Anterior cingulate cortex (tissue), 58 donors: ENCODE measurements at regions not wholly inside any gene's neighbourhood (a gene's known extent, or its start where the extent isn't known, plus 50 kb on each side); places are given as distances from the start of the nearest gene placed in this dataset.

ENCODE experiments used
- DNase-seq, 58 donors: peaks; one replicate each; lab custom pipeline; 2025; lab: John Stamatoyannopoulos, UW

DNA sequence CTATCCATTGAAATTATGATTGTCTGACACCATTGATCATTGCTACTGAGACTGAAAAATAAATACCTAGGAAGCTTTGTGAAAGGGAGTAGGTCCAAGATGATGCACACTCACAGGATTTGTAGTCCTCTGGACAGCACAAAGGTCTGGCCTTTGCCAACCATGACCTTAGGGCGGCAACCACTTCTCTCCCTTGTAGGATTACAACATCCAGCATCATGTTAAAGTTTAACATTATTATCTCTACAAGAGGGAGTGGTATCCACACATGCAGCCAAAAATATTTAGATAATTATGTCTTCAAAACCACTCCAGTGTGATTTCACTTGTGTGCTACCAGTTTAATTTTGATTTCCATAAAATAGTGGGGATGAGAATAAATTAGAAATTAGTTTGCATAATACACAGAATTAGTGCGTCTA lies 51.1 kb upstream of the NHSL1 start:
- DNase-seq, result no peak

DNA sequence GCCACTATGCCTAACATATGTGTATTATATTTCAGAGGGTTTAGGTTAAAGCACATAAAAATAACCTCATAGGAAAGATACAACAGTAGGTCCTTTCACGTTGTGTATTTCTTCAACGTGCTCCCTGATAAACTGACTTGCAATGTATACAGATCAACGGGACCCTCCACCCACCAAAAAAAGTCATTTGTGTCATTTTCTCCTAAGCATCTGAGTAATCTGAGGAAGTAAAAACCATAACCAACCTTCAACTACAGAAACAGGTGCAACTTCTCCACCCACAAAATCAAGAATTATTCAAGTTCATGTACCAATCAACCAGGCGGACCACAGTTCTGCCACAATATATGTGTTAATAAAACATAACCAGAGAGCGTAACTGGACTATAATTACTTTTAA lies 54.9 kb upstream of the NHSL1 start:
- DNase-seq, result no peak

DNA sequence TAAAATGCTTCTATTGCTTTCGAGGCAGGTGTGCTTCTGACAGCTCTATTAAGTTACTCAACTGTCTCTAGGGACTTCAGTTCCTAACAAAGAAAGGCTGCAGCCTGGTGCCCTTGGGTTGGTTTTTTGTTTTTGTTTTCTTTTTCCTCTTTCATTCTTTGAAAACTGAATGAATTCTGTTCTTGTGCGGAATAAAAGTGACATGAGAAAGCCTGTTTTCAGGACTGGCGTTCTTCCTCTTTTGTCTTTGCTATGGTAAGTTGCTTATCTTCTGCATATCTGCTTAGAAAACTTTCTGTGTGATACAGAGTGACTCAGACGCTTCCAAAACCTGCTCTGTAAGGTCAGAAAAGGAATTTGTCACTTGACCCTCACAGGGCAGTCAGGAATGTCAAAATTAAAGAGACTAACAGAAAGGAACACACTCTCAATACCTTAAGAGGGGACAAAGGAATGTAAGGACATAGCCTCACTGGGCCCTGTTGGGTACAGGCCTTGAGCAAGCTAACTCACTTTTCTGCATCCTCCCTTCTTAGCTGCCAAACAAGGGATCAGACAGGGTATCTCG lies 56.2 kb upstream of the NHSL1 start:
- no peak for DNase-seq

GRCh38 chr6:138557147-138557546 lies 57.9 kb upstream of the NHSL1 start:
- DNase-seq, result no peak

DNA sequence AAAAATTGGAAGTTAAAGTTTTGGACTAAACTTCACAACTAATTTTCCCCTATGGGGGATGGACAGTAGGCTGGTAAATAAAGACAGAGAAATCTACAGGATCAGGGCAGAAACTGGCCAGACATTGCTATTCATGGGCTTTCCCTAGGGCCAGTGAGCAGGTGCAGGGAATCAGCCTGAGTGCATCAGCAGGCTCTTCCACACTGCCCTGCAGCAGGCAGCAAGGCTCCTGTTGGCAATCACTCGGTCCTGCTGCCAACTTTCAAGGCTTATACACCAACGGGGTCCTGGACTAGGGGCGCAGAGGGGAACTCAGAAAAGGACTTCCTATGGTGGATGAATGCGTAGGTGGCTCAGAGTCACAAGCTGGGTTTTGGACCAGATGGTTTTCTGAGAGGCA lies 59.8 kb upstream of the NHSL1 start:
- DNase-seq, result no peak

DNA sequence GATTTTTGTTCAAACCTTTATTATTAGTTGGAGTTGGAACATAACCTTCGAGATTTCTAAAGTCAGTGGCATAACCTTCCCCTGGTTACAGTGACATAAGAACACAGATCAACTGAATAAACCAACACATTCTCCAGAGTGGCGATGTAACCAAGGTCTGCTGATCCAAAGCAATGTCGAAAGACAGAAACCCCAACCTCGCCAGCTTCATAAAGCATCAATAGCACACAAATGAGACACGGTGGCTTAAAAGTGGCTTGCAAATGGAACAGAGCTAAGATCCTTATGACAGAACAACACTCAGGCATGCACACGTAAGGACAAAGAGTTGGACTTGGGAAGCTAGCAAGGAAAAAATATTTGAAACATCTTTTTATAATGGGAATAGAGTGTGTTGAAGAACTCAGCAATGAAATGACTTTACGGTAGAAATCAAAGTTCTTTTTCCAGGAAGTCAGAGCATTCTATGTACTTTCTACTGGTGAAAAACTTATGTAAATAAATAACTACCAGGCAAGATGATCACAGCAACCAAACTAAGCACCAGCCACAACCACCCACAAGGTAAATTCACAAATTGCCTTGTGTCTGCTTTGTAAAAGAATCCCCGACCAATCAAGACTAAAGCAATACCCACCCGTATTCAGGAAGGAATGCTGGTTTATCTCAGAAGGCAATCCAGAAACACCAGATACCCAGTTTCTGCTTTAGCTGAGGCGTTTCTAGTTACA lies 61.0 kb upstream of the NHSL1 start:
- no peak for DNase-seq

DNA sequence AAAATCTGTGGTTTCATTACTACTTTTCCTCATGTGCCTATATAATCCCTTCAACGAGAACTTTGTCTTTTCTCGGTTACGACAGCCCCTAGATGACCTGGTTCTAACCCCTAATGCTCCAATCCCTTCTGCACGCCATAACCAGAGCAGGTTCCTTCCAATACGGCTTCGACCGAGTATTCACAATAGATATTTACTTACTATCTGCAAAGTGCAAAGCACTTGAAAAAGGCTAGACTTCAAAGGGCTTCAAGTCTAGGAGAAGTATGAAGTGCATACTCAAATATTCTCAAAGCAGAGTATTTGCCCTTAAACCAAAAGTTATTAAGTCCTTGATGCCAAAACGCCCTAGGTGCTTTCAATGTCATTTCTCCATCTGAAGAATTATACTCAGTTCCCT lies 63.4 kb upstream of the NHSL1 start:
- no peak for DNase-seq

DNA sequence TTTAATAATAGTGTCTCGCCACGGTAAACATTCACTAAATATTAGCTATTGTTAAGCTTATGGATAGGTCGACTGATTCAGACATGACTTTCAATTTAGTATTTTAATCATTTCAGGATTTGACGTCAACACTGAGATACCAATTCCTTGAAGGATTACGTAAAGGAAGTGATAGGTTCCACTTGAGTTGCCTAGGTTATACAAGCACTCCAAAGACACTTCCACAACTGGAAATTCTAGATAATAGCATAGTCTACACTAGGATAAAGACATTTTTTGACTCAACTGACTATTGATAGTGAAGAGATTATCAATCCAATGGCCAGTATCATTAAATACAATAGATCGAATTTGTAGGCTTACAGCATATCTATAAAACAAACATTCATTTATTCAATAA lies 63.9 kb upstream of the NHSL1 start:
- no peak for DNase-seq

GRCh38 chr6:138563650-138564049 lies 64.4 kb upstream of the NHSL1 start:
- DNase-seq, result no peak

DNA sequence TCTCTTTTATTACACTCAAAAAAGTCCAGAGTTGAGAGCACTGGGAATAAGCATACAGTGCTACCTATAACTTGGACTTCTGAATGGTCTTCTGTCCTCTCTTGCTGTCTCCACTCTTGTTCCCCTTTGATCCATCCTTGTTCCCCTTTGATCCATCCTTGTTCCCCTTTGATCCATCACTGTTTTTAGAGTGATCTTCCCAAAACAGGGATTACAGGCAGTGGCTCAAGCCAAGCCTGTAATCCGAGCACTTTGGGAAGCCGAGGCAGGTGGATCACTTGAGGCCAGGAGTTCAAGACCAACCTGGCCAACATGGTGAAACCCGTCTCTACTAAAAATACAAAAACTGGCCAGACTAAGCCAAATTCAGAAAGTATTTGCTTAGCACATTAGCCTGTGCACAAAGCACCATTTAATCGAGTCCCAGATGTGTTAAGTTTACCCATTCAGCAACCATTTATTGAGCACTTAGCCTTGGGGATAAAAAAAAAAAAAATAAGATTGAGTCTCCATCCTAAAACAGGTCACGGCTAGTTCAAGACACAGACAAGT lies 65.0 kb upstream of the NHSL1 start:
- DNase-seq, result no peak

DNA sequence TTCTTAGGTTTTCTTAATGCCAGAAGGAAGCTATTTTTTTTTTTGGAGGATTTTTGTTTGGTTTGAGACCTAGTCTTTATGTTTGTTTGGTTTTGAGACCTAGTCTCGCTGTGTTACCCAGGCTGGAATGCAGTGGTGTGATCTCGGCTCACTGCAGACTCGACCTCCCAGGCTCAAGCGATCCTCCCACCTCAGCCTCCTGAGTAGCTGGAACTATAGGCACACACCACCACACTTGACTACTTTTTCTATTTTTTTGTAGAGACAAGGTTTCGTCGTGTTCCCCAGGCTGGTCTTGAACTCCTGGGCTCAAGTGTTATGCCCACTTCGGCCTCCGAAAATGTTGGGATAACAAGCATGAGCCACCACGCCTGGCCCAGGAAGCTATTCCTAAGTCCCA lies 67.8 kb upstream of the NHSL1 start:
- DNase-seq, result no peak

DNA sequence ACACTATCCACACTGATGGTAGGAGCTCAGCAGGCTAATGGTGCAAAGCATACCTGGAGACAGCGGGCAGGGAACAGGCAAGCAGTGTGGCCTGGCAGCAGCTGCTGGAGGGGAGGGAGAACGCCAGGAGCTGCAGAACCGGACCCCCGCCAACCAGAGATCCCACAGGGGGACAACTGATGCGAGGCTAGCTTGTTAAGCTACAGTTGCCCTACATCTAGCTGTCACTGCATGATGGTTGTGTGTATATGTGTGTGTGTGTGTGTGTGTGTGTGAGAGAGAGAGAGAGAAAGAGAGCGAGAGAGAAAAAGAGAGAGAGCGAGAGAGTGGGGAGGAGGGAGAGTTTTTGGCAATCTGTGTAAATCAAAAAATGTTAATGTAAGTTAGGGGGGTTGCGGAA lies 69.7 kb upstream of the NHSL1 start:
- DNase-seq, result no peak

DNA sequence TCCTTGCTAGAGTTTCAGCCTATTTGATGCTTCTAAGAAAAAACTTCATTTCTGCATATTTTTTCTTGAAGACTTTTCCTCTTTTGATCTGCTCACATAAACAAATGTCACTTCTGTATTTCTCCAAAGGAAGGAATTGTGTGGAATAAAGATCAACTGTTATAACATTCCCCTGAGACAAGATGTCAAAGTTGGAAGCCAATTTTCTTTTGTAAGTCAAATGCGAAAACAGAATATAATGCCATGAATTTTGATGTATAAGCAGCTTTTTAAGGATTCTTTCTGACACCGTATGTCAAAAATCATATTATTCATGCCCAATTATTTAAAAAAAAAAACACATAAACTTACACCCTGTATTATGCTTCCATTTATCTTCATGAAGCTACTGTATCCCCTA lies 70.3 kb upstream of the NHSL1 start:
- no peak for DNase-seq

- no peak for DNase-seq
Observed at GRCh38 chr6:138569970-138570724, 70.9 kb upstream of the NHSL1 start.

DNA sequence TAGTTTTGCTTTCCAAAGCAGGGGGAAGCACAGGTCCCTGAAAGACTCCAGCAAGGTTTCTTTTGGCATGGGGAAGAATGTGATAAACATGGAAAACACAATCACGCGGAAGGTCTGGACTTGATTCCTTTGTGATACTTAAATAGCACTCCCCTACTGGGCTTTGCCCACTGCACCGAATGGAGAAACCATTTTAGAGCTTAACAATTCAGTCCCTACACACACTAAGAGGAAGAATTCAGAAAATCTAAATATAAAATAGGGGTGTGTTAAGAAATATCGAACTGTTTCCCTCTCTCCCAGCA lies 71.4 kb upstream of the NHSL1 start:
- DNase-seq, result no peak

DNA sequence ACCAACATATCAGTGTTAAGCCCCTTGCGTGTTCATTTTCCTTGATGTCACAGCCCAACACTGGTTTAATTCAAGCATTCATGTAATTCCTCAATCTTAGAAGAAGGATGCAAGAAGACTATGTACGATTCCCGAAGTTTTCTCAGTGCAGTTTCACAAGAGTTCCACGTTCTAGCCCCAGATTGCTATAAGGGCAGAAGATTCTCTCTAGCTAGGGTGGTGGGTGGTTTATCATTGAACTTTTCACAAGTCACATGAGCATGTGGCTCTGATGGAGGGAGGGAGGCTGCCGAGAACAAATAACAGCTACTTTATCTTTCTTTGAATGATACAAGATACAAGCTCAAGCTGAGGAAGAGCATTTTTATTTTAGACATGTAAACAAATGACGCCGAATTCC lies 71.9 kb upstream of the NHSL1 start:
- no peak for DNase-seq

DNA sequence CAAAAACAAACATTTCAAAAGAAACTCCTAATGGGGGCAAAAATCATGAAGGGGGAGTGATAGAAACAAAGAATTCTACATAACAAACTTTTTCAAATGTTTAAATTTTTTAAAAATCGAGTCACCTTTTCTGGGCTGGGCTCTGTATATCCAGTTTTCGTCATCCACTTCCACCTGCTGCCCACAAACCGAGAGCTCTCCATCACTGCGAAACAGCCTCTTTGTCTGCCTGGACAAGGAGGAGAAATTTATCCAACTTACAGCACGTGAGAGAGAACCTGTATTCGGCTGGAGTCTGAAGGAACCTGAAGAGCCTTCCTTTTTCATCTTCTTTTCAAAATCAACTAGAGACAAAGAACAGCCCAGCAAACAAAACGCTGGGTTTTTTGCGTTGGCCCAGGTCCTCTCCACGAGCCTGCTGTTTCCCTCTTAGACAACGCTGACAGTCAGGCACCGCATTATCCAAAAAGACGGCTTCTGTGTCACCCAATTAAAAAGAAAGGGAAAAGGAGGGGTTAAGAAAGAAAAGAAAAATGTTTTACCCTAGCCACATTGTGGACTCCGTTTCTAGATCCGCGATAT lies 72.4 kb upstream of the NHSL1 start:
- no peak for DNase-seq

DNA sequence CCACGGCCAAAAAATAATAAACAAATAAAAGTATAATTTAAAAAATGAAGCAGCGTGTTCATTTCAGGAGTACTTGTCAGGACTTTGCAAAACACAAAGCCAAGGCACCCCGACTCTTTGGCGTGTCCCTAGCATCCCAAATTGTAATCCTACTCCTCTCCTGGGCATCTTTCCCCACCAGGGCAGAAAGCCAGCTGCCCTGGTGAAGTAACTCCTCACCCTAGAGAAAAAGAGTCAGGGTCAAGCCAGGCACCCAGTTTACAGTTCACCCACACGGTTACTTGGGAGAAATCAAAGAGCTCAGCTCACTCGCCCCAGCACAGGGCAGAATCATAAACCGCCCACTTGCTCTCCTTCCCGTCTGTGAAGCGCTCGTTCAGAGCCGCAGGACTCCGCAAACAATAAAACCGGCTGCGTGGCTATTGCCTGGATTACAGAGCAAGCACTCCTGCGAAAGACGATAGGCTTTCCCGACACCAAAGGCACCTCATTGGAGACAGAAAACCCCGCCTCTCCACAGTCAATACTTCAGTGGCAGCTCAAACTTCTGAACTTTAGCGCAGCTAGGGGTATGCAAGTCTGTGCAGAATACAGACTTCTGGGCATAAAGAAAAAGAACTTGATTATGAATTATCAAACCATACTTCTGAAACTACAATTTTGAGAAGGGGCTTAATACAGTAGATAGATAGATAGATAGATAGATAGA lies 73.0 kb upstream of the NHSL1 start:
- peak in 7 of 58 donors; percentile 7 to 41 (median 13) for DNase-seq

GRCh38 chr6:138572885-138573284 lies 73.6 kb upstream of the NHSL1 start:
- no peak for DNase-seq

GRCh38 chr6:138575257-138575656 lies 76.0 kb upstream of the NHSL1 start:
- DNase-seq, result no peak

GRCh38 chr6:138576313-138576712 lies 77.0 kb upstream of the NHSL1 start:
- DNase-seq, result no peak
